ENCODE measurements at regions not wholly inside any gene's neighbourhood (a gene's known extent, or its start where the extent isn't known, plus 50 kb on each side); places are given as distances from the start of the nearest gene placed in this dataset.

GRCh38 chr18:46212398-46212797, 108.2 kb downstream of the HAUS1 start:
- TF ChIP-seq, protein P1, sequence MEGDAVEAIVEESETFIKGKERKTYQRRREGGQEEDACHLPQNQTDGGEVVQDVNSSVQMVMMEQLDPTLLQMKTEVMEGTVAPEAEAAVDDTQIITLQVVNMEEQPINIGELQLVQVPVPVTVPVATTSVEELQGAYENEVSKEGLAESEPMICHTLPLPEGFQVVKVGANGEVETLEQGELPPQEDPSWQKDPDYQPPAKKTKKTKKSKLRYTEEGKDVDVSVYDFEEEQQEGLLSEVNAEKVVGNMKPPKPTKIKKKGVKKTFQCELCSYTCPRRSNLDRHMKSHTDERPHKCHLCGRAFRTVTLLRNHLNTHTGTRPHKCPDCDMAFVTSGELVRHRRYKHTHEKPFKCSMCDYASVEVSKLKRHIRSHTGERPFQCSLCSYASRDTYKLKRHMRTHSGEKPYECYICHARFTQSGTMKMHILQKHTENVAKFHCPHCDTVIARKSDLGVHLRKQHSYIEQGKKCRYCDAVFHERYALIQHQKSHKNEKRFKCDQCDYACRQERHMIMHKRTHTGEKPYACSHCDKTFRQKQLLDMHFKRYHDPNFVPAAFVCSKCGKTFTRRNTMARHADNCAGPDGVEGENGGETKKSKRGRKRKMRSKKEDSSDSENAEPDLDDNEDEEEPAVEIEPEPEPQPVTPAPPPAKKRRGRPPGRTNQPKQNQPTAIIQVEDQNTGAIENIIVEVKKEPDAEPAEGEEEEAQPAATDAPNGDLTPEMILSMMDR (conservative IDR thresholded peaks at IDR 0.05; ENCODE audit: low read depth, low read length), result no peak
- TF ChIP-seq EZH2 (IDR thresholded peaks at IDR 0.05; ENCODE audit: borderline replicate concordance, low read depth, low read length, poor library complexity, severe bottlenecking), result no peak

All from A673 (cell line).